ENCODE measurements at regions not wholly inside any gene's neighbourhood (a gene's known extent, or its start where the extent isn't known, plus 50 kb on each side); places are given as distances from the start of the nearest gene placed in this dataset.

DNA sequence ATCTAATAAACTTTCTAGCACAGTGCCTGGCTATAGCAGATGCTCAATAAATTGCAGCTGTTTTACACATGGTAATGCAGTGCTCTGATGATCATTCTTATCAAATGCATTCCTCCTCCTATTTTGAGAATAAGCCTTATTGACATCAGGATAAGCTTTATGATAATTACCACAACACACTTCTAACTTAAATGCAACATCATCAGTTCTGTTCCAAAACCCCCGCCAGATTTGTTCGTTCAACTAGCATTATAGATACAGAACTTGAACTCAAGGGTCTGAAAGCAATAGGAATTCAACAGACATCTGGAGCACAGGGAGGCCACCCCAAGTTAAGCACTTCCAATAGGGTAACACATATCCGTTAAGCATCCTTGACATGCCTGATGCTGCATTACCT lies 684.4 kb upstream of the LMCD1 start:
- H3K4me3 ChIP-seq, result no peak overlapping the region
- DNase-seq, result no peak
- no peak overlapping the region for H3K9ac ChIP-seq (ENCODE audit: low read depth in 2 of 2, low read length in 2 of 2)
- H3K27me3 ChIP-seq, result no peaks in the 10 kb centered on the region
- no peaks in the 10 kb centered on the region for H3K4me1 ChIP-seq
- no peaks in the 10 kb centered on the region for H3K9me3 ChIP-seq
- intact Hi-C loops (cut with DNase I), result no loop called here
- H3K36me3 ChIP-seq, result no peaks in the 10 kb centered on the region
- no peak overlapping the region for H3K27ac ChIP-seq
- TF ChIP-seq, protein P1, sequence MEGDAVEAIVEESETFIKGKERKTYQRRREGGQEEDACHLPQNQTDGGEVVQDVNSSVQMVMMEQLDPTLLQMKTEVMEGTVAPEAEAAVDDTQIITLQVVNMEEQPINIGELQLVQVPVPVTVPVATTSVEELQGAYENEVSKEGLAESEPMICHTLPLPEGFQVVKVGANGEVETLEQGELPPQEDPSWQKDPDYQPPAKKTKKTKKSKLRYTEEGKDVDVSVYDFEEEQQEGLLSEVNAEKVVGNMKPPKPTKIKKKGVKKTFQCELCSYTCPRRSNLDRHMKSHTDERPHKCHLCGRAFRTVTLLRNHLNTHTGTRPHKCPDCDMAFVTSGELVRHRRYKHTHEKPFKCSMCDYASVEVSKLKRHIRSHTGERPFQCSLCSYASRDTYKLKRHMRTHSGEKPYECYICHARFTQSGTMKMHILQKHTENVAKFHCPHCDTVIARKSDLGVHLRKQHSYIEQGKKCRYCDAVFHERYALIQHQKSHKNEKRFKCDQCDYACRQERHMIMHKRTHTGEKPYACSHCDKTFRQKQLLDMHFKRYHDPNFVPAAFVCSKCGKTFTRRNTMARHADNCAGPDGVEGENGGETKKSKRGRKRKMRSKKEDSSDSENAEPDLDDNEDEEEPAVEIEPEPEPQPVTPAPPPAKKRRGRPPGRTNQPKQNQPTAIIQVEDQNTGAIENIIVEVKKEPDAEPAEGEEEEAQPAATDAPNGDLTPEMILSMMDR (IDR thresholded peaks at IDR 0.05), result no peak

DNA sequence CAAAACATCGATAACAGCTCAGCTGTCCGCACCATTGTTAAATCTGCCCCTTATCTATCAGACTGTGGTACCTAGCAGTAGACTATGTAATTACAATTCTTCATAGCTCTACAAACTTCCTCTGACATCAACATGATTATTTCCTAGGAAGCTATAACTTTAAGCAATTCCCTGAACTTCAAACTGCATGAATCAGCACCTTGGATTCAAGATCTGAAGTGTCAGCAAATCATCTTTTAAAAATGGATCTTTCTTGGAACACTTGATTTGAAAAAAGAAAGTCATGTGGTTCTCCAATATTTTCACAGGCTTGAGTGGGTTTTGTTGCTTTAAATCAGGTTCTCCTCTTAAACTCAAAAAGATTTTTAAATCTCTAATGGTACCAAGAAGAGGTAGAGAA lies 680.7 kb upstream of the LMCD1 start:
- intact Hi-C loops (cut with DNase I), result no loop called here
- H3K27me3 ChIP-seq, result no peaks in the 10 kb centered on the region

DNA sequence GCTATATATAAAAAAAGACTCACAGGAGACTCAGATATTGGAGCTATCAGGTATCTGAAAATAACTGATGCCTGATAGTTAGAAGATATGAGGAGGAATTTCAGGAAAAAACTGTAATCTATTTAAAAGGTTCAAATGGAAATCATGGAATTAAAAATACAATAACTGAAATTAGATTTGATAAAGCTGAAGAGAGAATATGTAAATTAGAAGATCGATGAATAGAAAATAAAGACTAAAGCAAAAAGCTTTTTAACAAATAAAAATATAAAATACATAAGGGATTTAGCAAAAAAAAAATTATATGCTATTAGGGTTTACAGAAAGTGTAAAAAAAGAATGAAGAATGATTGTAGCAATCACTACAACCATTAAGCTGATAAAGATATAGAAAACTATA lies 679.8 kb upstream of the LMCD1 start:
- TF ChIP-seq, protein P1 (IDR thresholded peaks at IDR 0.05), result no peak
- H3K36me3 ChIP-seq, result no peaks in the 10 kb centered on the region
- no peak for DNase-seq
- H3K4me1 ChIP-seq, result no peaks in the 10 kb centered on the region
- no peak overlapping the region for H3K27ac ChIP-seq
- no peak overlapping the region for H3K4me3 ChIP-seq
- no peaks in the 10 kb centered on the region for H3K9me3 ChIP-seq
- H3K27me3 ChIP-seq, result no peaks in the 10 kb centered on the region
- H3K9ac ChIP-seq (ENCODE audit: low read depth in 2 of 2, low read length in 2 of 2), result no peak overlapping the region
- intact Hi-C loops (cut with DNase I), result no loop called here

More for the DNA sequence above, 680.7 kb upstream of the LMCD1 start:
- H3K27ac ChIP-seq, result no peak overlapping the region
- no peak for DNase-seq
- no peaks in the 10 kb centered on the region for H3K4me1 ChIP-seq
- H3K9ac ChIP-seq (ENCODE audit: low read depth in 2 of 2, low read length in 2 of 2), result no peak overlapping the region
- H3K4me3 ChIP-seq, result no peak overlapping the region
- no peaks in the 10 kb centered on the region for H3K9me3 ChIP-seq
- TF ChIP-seq, protein P1 (IDR thresholded peaks at IDR 0.05), result no peak
- no peaks in the 10 kb centered on the region for H3K36me3 ChIP-seq

DNA sequence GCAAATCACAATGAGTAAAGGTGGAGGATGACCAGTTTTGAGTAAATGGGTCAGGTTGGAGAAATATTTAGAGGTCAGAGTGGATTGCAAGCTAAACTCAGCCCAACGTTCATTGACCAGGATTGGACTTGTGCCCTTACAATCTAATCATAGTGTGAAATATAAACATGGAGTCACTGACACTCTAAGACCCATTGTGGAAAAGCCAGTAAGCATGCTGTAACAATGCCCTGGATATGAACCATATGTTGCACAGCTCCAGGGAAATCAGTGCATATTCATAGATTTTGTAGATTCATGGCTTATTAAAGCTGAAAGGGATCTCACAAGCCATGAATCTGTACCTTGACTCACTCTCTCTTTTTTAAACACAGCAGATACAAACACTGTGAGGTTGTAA lies 660.2 kb upstream of the LMCD1 start:
- no peak overlapping the region for H3K4me3 ChIP-seq
- intact Hi-C loops (cut with DNase I), result no loop called here
- H3K27me3 ChIP-seq, result no peaks in the 10 kb centered on the region
- H3K27ac ChIP-seq, result no peak overlapping the region
- H3K36me3 ChIP-seq, result no peaks in the 10 kb centered on the region
- TF ChIP-seq, protein P1 (IDR thresholded peaks at IDR 0.05), result no peak
- H3K9ac ChIP-seq (ENCODE audit: low read depth in 2 of 2, low read length in 2 of 2), result no peak overlapping the region
- no peaks in the 10 kb centered on the region for H3K4me1 ChIP-seq
- no peaks in the 10 kb centered on the region for H3K9me3 ChIP-seq
- DNase-seq, result no peak

DNA sequence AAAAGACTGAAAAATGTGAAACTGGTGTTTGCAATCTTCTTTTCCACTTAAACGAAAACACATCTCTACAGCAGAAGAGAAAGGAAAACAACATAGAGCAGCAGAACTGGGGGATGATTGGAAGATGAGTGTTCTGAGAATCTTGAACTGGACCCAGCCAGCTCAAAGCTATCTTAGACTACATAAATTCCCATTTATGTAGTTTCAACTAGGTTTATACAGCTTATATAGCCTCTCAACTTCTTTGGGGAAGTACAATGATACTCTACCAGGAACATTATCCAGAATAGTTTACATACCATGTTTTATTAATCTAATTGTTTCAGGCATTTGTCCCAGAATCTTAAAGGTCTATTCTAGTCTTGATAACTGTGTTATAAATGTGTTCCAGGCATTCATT lies 658.2 kb upstream of the LMCD1 start:
- Histone ChIP-seq H3K9ac (ENCODE audit: low read depth in 2 of 2, low read length in 2 of 2) (no peak overlapping the region), H3K36me3 (no peaks in the 10 kb centered on the region), H3K4me3 (no peak overlapping the region), H3K27me3 (no peaks in the 10 kb centered on the region), H3K4me1 (no peaks in the 10 kb centered on the region), H3K27ac (no peak overlapping the region), H3K9me3 (no peaks in the 10 kb centered on the region)
- intact Hi-C loops (cut with DNase I), result no loop called here
- DNase-seq, result no peak
- TF ChIP-seq, protein P1 (IDR thresholded peaks at IDR 0.05), result no peak

DNA sequence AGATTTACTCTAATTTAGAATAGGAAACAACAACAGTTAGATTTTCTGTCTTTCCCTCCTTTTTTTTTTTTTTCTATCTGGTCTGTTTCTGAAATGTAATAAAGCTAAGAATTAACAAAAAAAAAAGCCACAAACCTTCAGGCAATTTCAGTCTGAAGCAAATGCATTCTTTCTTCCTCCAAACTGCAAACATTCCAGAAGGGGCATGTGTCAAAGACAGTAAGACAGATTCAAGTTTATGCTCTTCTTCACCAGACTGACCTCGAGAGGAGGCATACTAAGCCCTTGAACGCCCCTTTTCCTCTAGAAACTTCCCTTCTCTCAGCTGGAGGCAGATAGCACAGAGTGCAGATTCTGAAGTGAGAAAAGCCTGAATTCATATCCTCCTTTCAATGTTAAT lies 654.6 kb upstream of the LMCD1 start:
- no peak for DNase-seq
- H3K27me3 ChIP-seq, result no peaks in the 10 kb centered on the region
- TF ChIP-seq, protein P1 (IDR thresholded peaks at IDR 0.05), result no peak
- no peaks in the 10 kb centered on the region for H3K9me3 ChIP-seq
- H3K9ac ChIP-seq (ENCODE audit: low read depth in 2 of 2, low read length in 2 of 2), result no peak overlapping the region
- no peaks in the 10 kb centered on the region for H3K4me1 ChIP-seq
- H3K4me3 ChIP-seq, result no peak overlapping the region
- no peak overlapping the region for H3K27ac ChIP-seq
- H3K36me3 ChIP-seq, result no peaks in the 10 kb centered on the region
- intact Hi-C loops (cut with DNase I), result no loop called here
